OCI-LY7 (cell line): ENCODE measurements at regions not wholly inside any gene's neighbourhood (a gene's known extent, or its start where the extent isn't known, plus 50 kb on each side); places are given as distances from the start of the nearest gene placed in this dataset.

ENCODE experiments used
- CTCF ChIP-seq: fragments of 200-600 bp; sonication (generic); conservative IDR thresholded peaks from 2 replicates; pipeline ENCODE4 v1.5.1; 2014; ENCODE audit warnings: mild to moderate bottlenecking, antibody characterized with exemption, low read length, moderate library complexity, mixed read lengths
- EZH2phosphoT487 ChIP-seq: fragments of 200-600 bp; sonication (generic); IDR thresholded peaks from 2 replicates; pipeline ENCODE4 v1.6.1; 2018; ENCODE audit warnings: low read depth, borderline replicate concordance, mild to moderate bottlenecking, mixed run types, antibody characterized with exemption, low read length, moderate library complexity, mixed read lengths

GRCh38 chr12:47414511-47414910 is 291.3 kb downstream of the RPAP3 start:
- TF ChIP-seq CTCF (no peak), EZH2phosphoT487 (no peak)
